Activated T-helper 1 cell treated with Interleukin-2 at 50 U/mL for 16 hours (primary cell): ENCODE measurements at regions not wholly inside any gene's neighbourhood (a gene's known extent, or its start where the extent isn't known, plus 50 kb on each side); places are given as distances from the start of the nearest gene placed in this dataset.
"Not testable (repeated sequence)": the region's sequence is repeated elsewhere in the genome, so short reads cannot be mapped to it uniquely, and the experiment has no call there.

Experiments used
- DNase-seq: peaks from one replicate; pipeline ENCODE4 v3.0.0-alpha.2; 2020; ENCODE audit warnings: low read depth

- DNase-seq, result no peak
These were observed 817.3 kb downstream of the TRIML1 start for GRCh38 chr4:188956566-188956965.

- no peak for DNase-seq
These were observed 819.1 kb downstream of the TRIML1 start for GRCh38 chr4:188958346-188958745.

- DNase-seq, result no peak
These were observed 820.2 kb downstream of the TRIML1 start for GRCh38 chr4:188959424-188959823.

GRCh38 chr4:188960411-188961093 lies 821.3 kb downstream of the TRIML1 start:
- DNase-seq, result no peak

DNA sequence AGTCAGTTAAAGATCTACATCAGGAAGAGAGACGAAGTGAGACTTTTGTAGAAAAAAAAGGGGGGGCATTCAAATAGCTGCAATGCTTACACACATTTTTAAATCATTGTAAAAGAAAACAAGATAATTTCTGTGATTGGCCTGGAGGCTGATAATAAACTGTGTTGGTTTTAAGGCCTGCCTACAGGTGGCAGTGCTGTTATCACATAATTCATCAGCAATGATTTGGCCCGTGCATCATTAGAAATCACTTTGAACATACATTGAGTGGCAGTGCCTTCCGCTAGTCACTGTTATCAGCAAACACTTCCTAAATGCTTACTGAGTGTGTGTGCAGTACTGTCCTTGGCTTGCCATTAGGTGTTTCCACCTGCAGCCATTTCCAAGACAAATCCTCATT lies 831.9 kb downstream of the TRIML1 start:
- no peak for DNase-seq

DNA sequence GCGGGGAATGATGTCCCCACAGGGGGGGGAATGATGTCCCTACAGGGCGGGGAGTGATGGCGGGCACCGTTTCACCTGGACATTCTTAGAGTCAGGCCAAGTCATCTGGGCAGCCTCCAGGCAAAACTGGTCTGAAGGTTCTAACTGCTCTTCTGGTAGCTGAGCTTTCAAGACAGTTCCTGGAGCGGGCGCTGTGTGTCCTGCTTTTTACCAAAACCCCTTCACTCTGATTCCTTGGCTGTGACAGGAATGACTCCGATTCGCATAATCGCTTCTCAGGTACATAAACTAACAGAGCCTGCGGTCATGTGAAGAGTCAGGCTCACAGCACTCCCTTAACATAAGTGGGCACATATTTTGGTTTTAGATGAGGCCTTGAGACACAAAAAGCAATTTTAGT lies 836.0 kb downstream of the TRIML1 start:
- DNase-seq, result no peak

GRCh38 chr4:188976644-188977115 lies 837.4 kb downstream of the TRIML1 start:
- no peak for DNase-seq

DNA sequence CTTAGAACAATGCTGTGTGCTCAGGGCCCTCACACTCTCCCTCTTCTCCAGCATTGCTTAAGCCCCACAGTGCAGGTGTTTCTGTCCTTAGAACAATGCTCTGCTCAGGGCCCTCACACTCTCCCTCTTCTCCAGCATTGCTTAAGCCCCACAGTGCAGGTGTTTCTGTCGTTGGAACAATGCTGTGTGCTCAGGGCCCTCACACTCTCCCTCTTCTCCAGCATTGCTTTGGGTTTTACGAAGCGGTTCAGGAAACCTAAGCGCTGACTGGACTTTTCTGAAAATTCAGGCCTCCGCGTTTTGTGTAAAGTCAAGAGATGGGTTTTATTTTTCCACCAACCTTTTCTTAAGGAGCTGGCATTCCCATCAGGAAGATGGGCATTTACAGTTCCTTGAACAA lies 838.0 kb downstream of the TRIML1 start:
- DNase-seq, result not testable (repeated sequence)

DNA sequence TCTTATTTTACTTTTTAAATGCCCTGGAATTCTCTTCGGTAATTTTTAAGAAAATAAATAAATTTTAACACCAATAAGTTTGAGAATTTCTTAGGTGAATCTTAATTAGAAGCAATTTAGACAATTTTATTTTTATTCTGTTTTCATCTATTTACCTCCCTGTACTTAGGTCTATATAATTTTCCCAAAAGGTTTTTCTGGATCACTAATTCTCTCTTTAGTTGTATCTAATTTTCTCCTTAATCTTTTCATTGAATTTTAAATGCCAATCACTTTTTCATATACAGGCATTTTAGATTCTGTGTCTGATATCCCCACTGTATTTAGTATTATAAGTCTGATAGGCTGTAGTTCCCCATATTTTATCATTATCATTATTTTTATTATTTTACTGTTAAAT lies 845.3 kb downstream of the TRIML1 start:
- no peak for DNase-seq

GRCh38 chr4:188986271-188986689 lies 847.0 kb downstream of the TRIML1 start:
- DNase-seq, result no peak

GRCh38 chr4:188987011-188987410 lies 847.8 kb downstream of the TRIML1 start:
- no peak for DNase-seq

DNA sequence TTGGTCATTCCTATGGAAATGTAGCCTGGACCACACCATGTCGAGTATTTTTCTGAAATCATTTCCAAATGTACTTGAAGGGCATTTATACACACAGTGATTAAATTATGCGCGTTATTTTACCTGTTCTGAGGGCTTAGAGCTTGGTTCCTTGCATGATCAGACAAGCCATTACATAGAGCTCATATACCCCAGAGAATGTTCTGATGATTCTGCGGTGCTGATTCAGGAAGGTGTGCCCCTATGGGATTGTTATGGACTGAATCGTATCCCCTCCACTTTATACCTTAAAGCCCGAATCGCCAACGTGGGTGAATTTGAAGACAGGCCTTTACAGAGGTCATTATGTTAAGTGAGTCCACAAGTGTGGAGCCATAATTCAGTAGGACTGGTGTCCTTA lies 848.9 kb downstream of the TRIML1 start:
- DNase-seq, result no peak

DNA sequence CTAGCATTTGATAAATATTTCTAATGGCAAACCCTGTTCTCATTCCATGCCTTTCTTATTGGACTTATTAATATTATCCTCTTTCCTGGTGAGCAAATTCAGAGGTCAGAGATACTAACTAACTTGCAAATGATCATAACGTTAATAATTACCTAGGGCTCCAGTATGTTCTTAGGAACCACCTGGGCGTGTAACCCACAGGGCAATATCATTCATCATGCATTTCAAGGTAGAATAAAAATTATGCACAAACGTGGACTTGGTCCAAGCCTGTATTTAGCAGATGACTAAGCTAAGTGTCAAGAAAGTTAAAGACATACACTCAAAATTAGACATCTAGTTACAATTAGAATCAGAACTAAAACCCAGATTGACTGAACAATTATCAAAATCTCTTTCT lies 850.1 kb downstream of the TRIML1 start:
- no peak for DNase-seq

DNA sequence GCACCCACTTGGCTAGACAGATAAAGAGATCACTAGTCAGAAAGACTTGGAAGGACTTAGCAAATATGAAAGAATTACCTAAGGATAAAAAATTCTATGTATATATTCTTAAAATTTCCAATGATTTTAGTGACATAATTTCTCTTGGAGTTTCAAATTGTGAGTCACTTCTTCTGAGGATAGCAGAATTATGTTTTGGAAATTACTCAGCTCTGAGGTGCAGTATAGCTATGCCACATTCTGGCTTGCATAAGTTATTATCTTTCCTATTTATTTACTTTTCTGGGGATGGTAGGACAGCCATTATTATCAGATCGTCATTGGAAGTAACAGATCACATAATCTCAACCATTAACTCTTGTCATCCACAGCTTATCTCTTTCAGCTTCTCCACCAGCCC lies 853.5 kb downstream of the TRIML1 start:
- no peak for DNase-seq

GRCh38 chr4:188993871-188994270 lies 854.6 kb downstream of the TRIML1 start:
- no peak for DNase-seq

- no peak for DNase-seq
These were observed 862.2 kb downstream of the TRIML1 start for GRCh38 chr4:189001283-189001970.

DNA sequence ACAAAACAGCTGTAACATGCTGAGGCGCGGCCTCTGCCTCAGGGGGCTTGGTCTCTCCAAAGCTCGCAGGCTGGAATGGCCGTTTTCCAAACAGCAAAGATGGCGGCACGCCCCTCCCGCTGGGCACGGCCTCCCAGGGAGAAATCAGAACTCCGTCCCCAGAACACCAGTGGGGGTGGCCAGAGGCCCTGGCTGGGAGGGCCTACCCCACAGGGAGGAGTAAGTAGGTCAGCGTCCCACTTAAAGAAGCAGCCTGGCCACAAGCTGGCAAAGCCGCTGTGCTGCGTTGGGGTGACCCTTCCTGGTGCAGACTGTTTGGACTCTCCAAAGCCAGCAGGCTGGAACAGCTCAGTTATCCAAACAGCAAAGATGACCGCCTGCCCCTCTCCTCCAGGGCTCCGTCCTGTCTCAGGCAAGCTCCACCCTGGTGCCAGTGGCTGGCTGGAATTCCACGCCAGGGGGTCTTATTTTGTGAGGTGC lies 862.8 kb downstream of the TRIML1 start:
- no peak for DNase-seq

- DNase-seq, result no peak
These were observed 863.2 kb downstream of the TRIML1 start for GRCh38 chr4:189002475-189002874.

DNA sequence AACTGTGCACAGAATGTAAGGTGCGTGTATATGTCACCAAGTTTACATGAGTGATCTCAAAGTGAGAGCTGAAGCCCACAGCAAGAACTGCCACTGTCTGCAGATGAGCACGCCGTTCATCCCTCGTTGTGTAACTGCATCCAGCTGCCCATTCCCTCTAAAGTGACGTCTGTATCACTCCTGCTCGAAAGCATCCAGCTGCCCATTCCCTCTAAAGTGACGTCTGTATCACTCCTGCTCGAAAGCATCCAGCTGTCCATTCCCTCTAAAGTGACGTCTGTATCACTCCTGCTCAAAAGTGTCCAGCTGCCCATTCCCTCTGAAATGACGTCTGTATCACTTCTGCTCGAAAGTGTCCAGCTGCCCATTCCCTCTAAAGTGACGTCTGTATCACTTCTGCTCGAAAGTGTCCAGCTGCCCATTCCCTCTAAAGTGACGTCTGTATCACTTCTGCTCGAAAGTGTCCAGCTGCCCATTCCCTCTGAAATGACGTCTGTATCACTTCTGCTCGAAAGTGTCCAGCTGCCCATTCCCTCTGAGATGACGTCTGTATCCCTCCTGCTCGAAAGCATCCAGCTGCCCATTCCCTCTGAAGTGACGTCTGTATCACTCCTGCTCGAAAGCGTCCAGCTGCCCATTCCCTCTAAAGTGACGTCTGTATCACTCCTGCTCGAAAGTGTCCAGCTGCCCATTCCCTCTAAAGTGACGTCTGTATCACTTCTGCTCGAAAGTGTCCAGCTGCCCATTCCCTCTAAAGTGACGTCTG lies 871.4 kb downstream of the TRIML1 start:
- not testable (repeated sequence) for DNase-seq

- no peak for DNase-seq
These were observed 882.6 kb downstream of the TRIML1 start for GRCh38 chr4:189021831-189022230.

DNA sequence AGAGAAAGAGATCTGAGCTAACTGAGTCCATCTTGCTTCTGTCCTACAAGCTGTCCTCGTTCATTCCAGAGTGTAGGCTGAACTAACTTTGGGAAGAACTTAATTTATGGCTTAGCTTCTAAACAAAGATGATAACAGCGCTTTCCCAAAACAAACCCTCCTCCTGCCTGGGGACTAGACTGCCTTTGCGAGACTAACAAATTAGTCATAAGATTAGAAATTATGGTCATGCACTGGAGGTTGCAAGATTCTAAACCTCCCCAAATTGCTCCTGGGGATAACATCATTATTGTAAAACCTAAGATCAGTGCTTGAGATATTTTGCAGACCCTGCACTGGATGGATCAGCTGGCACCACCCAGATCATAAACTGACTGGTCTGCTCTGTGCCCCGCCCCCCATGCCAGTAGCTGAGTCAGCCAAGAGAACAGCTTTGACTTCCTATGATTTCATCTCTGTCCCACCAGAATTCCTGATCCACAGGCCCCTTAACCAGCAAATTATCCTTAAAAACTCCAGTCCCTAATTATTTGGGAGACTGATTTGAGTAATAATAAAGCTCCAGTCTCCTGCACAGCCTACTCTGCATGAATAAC lies 883.3 kb downstream of the TRIML1 start:
- no peak for DNase-seq

- DNase-seq, result no peak
These were observed 890.8 kb downstream of the TRIML1 start for GRCh38 chr4:189029976-189030504.
